NAMALWA (cell line): ENCODE measurements at regions not wholly inside any gene's neighbourhood (a gene's known extent, or its start where the extent isn't known, plus 50 kb on each side); places are given as distances from the start of the nearest gene placed in this dataset.

ENCODE experiments used
- DNase-seq: peaks from one replicate; pipeline ENCODE4 v3.0.0-alpha.2; 2015; ENCODE audit warnings: low spot score

DNA sequence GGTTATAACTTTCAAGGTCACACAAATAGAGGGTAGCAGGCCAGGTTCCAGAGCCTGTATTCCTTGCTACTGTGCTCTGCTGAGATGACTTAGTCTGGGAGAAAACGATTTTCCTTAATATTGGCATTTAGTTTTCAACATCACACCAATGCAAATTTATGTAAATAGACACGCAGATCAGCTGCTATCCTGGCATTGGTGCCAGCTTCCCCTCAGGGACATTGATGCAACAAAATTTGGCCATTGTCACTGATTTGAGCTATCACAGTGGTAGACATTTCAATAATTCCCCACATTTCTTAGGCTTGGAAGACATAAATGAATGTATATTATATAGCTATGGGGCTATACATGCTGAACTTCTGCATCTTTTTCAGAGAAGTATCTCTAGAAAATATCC, 71.6 kb upstream of the ASTN2 start:
- no peak for DNase-seq

DNA sequence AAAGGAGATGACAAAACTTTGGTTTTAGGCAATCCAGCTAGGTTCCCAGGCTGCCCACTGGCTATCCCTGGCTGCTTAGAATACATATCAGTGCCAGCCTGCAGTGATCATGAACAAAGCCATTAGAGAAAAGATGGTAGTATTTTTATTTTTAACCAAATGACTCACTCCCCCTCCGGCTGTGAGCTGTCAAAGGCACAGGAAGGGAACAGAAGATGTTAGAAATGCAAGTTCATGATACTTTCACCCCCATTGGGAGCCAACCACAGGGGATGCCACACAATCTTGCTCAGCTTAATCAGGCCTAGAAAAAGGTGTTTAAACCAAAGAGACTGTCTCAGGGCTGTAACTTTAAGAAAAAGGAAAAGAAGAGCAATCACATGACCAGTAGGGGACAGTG, 70.3 kb upstream of the ASTN2 start:
- no peak for DNase-seq

DNA sequence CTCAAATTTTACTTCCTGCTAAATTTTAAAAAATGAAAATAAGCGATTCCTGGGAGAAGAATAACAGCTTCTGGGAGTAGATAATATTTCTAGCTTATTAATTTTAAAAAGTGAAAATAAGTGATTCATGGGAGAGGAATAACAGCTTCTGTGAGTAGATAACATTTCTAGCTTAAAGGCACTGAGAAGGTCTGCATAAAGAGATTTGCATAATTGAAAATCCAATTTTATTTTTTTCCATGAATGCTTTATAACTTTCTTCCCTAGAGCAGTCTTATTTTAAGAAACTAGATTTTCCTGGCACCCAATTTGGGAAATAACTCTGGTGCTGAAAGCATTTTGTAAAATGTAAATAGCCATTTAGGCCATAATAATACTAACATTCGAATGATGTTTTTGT, 65.9 kb upstream of the ASTN2 start:
- no peak for DNase-seq

DNA sequence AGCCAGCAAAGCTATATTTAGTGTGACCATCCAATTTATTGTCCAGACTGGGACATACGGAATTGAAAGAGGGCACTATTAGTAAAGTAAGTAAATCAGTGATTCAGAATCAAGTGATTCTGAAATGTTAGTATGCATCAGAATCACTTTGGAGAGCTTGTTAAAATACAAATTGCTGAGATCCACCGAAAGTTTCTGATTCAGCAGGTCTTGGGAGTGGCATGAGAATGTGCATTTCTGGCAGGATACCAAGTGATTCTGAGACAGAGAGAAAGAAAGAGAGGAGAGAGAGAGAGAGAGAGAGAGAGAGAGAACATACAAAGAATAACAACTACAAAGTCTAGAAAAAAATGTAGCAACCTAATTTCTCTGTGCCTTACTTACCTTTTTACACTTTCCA, 65.4 kb upstream of the ASTN2 start:
- no peak for DNase-seq

GRCh38 chr9:117473293-117473692, 58.4 kb upstream of the ASTN2 start:
- no peak for DNase-seq

GRCh38 chr9:117470902-117471301, 56.0 kb upstream of the ASTN2 start:
- no peak for DNase-seq

- no peak for DNase-seq
Measured at GRCh38 chr9:117470455-117470854, 55.6 kb upstream of the ASTN2 start.

DNA sequence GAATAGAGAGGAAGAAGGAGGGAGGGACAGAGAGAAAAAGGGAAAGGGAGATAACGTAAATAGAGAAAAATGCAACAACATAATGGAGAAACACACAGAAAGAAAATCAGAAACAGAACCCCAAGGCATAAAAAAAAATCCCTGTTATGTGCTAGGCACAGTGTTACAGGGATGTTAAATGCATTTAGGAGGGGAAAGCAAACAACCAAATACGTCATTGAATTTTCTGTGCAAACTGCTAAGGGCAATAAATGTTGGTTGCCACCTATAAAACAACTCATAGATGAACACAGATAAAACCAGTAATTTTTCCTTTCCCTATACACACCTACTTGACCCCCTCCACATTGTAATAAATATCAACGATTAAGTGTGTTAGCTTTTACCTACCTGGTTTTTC, 51.3 kb upstream of the ASTN2 start:
- DNase-seq, result no peak

GRCh38 chr9:117465706-117466105, 50.8 kb upstream of the ASTN2 start:
- no peak for DNase-seq

DNA sequence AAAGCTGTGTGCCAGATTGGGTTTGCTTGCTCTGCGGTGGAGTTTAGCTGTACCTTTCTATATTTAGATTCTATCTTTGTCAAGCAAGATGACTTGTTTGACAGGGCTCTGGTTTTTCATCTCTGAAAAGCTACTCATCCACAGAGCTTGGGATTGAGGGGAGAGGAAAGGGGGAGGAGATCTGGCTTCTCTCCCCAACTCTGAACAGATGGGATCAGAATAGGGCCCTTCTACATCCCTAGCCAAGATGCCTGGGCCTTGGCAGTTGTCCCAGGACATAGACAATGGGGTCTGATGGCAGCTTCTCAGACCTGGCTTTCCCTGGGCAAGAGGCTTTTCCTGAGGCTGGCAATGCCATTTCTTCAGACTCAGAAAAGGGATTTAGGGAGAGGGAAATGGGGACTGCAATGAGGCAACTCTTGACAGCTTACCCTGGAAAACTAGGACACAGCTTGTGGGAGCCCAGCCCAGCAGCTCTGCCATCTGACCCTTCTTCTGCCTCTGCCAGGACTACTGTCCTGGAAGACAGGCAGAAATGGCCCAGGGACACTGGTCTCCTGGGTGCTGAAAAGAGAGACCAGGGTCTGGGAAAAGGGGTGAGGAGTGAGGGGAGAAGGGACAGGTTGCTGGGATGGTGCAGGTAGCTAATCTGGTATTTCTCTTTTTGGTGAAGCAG, 50.2 kb upstream of the ASTN2 start:
- DNase-seq, result no peak
